B cell (primary cell): ENCODE measurements at regions not wholly inside any gene's neighbourhood (a gene's known extent, or its start where the extent isn't known, plus 50 kb on each side); places are given as distances from the start of the nearest gene placed in this dataset.

Source experiments
- ATAC-seq: fragments of 200-7000 bp; cut with Tn5 transposase; one replicate; pipeline ENCODE4 v1.10.0; 2021; ENCODE audit warnings: low read depth, mild to moderate bottlenecking, moderate number of reproducible peaks, moderate library complexity
- CTCF ChIA-PET: fragments of 350-600 bp; sonication (Branson Sonifier 250); formaldehyde crosslinking; loops from one replicate; lab custom pipeline; 2021; ENCODE audit warnings: antibody characterized with exemption, inconsistent platforms; lab: Charles Lee
- POLR2A ChIA-PET: fragments of 350-600 bp; sonication (Branson Sonifier 250); formaldehyde crosslinking; loops from one replicate; lab custom pipeline; 2021; ENCODE audit warnings: antibody characterized with exemption; lab: Charles Lee
- DNase-seq: peaks from one replicate; pipeline ENCODE4 v3.0.0; 2013
- H2AFZ ChIP-seq: 2 replicates; pipeline ENCODE4 v1.6.1; 2012; ENCODE audit warnings: mild to moderate bottlenecking, low read depth, low read length; ENCODE audit not compliant: insufficient read depth, poor library complexity, severe bottlenecking
- H3K27ac ChIP-seq, 2 donors: 1 replicate in 1 of 2; 2 replicates in 1 of 2; pipeline ENCODE4 v1.5.1; 2012 to 2013; ENCODE audit warnings: low read length in 2 of 2, mild to moderate bottlenecking in 2 of 2, moderate library complexity in 1 of 2
- H3K27me3 ChIP-seq, 4 experiments: fragments of 200-600 bp in 1 of 4; sonication (generic) in 1 of 4; replicated peaks in 1 of 4; 1 replicate in 2 of 4; 2 replicates in 2 of 4; pipeline versions ENCODE4 v1.6.1 to v1.7.0; 2013 to 2016; ENCODE audit warnings: low read length in 3 of 4, mild to moderate bottlenecking in 2 of 4, mixed read lengths in 1 of 4, moderate library complexity in 1 of 4; ENCODE audit not compliant: insufficient read depth in 4 of 4, control insufficient read depth in 3 of 4; ENCODE audit errors: control extremely low read depth in 1 of 4
- H3K36me3 ChIP-seq, 2 experiments: replicated peaks in 1 of 2; 1 replicate in 1 of 2; 2 replicates in 1 of 2; pipeline versions ENCODE4 v1.6.1 to v1.7.1; 2013; ENCODE audit warnings: low read length in 1 of 2; ENCODE audit not compliant: insufficient read depth in 2 of 2, control insufficient read depth in 1 of 2; ENCODE audit errors: control extremely low read depth in 1 of 2, extremely low read depth in 1 of 2
- H3K4me1 ChIP-seq, 2 donors: fragments of 200-600 bp in 1 of 2; sonication (generic) in 1 of 2; 1 replicate in 1 of 2; 2 replicates in 1 of 2; pipeline versions ENCODE4 v1.5.1 to v1.6.1; 2013 to 2017; ENCODE audit warnings: low read length in 2 of 2; ENCODE audit not compliant: control insufficient read depth in 2 of 2, insufficient read depth in 2 of 2
- H3K4me2 ChIP-seq: replicated peaks from 2 replicates; pipeline ENCODE3; 2012; ENCODE audit warnings: mild to moderate bottlenecking, low read depth, low read length; ENCODE audit not compliant: poor library complexity, severe bottlenecking
- H3K4me3 ChIP-seq, 5 experiments: fragments of 200-600 bp in 1 of 5; sonication (generic) in 1 of 5; 1 replicate in 3 of 5; 2 replicates in 2 of 5; pipeline versions ENCODE4 v1.5.1 to v1.7.0; 2011 to 2016; ENCODE audit warnings: low read length in 4 of 5, mild to moderate bottlenecking in 4 of 5, low read depth in 2 of 5, control low read depth in 1 of 5, moderate library complexity in 1 of 5; ENCODE audit not compliant: insufficient read depth in 1 of 5; ENCODE audit errors: control extremely low read depth in 1 of 5, extremely low read depth in 1 of 5
- H3K79me2 ChIP-seq: fragments of 200-600 bp; sonication (generic); one replicate; pipeline ENCODE4 v1.6.0; 2016; ENCODE audit warnings: low read length; ENCODE audit not compliant: control insufficient read depth, insufficient read depth
- H3K9ac ChIP-seq: fragments of 200-600 bp; sonication (generic); 2 replicates; pipeline ENCODE4 v1.6.1; 2017; ENCODE audit warnings: mild to moderate bottlenecking, low read length, moderate library complexity
- H3K9me3 ChIP-seq, 3 donors: one replicate each; pipeline versions ENCODE4 v1.6.1 to v1.7.1; 2013; ENCODE audit warnings: low read length in 2 of 3; ENCODE audit not compliant: control insufficient read depth in 2 of 3, insufficient read depth in 1 of 3; ENCODE audit errors: control extremely low read depth in 1 of 3
- H4K20me1 ChIP-seq: 2 replicates; pipeline ENCODE4 v1.6.0; 2012; ENCODE audit warnings: mild to moderate bottlenecking, low read length; ENCODE audit not compliant: insufficient read depth, control insufficient read depth, poor library complexity, severe bottlenecking
- H3K27ac Mint-ChIP-seq: one replicate; pipeline ENCODE4 v1.8.0; 2021; ENCODE audit warnings: mixed read lengths
- H3K27me3 Mint-ChIP-seq: one replicate; pipeline ENCODE4 v1.8.0; 2021; ENCODE audit warnings: mixed read lengths
- H3K4me1 Mint-ChIP-seq: one replicate; pipeline ENCODE4 v1.8.0; 2021; ENCODE audit warnings: mixed read lengths
- H3K4me3 Mint-ChIP-seq: one replicate; pipeline ENCODE4 v1.8.0; 2021; ENCODE audit warnings: mixed read lengths
- H3K9me3 Mint-ChIP-seq: one replicate; pipeline ENCODE4 v1.8.0; 2022; ENCODE audit warnings: mixed read lengths; ENCODE audit not compliant: insufficient read depth
- EZH2 ChIP-seq: IDR thresholded peaks from 2 replicates; pipeline ENCODE4 v1.6.1; 2012; ENCODE audit warnings: borderline replicate concordance, low read depth, mild to moderate bottlenecking, moderate library complexity, low read length; ENCODE audit not compliant: insufficient read depth, poor library complexity, severe bottlenecking
- WGBS: methylation state at CpG from one replicate; pipeline ENCODE4 v1.1.5; 2013; ENCODE audit warnings: missing lambda C conversion rate; ENCODE audit not compliant: insufficient coverage; 5-methylcytosine and 5-hydroxymethylcytosine counted together
- intact Hi-C: fragments of 100-400 bp; cut with micrococcal nuclease; formaldehyde crosslinking; loops from one replicate; pipeline ENCODE4 v1.10.0; 2022
- TF ChIP-seq, protein P1 (sequence below): fragments of 200-600 bp; IDR thresholded peaks from one replicate; pipeline ENCODE4 v1.8.0; 2022; ENCODE audit warnings: antibody characterized with exemption, mild to moderate bottlenecking

DNA sequence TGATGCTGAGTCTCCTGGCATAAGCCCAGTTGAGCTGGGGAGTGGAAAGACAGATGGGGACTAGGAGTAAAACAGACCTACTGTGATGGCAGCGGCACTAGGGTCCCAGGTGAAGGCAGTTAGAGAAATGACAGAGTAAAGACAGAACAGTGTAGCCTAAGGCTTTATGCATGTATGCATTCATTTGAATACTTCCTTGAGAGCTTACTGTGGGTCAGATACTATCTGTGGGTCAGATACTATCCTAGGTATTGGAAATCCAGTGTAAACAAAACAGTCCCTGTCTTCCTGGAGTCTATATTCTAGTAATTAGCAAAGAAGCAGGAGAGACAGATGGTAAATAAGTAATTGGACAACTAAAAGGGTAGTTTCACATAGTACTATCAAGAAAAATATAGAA, 73.7 kb upstream of the LRCH1 start:
- ChIA-PET CTCF (interaction anchor here (0.7 to 1.1 kb wide), 2 partner anchors 11 to 13 kb away, joined by 4 to 5 read pairs; no protein-coding TSS in a partner anchor), POLR2A (no interaction called here)
- intact Hi-C loops: no loop called here
- no peaks in the 10 kb centered on the region for H4K20me1 ChIP-seq
- no peaks in the 10 kb centered on the region for H3K4me1 Mint-ChIP-seq
- H3K36me3 ChIP-seq: no peaks in the 10 kb centered on the region
- no peak overlapping the region for H3K27ac ChIP-seq
- H3K4me3 ChIP-seq: no peak overlapping the region
- H3K27ac Mint-ChIP-seq: no peak overlapping the region
- no peak overlapping the region for H3K4me3 Mint-ChIP-seq
- no peaks in the 10 kb centered on the region for H3K4me1 ChIP-seq
- peaks cover 18% of the 10 kb centered on the region for H3K27me3 Mint-ChIP-seq
- ATAC-seq (no peak), DNase-seq (no peak)
- TF ChIP-seq EZH2: no peak
- TF ChIP-seq, protein P1, sequence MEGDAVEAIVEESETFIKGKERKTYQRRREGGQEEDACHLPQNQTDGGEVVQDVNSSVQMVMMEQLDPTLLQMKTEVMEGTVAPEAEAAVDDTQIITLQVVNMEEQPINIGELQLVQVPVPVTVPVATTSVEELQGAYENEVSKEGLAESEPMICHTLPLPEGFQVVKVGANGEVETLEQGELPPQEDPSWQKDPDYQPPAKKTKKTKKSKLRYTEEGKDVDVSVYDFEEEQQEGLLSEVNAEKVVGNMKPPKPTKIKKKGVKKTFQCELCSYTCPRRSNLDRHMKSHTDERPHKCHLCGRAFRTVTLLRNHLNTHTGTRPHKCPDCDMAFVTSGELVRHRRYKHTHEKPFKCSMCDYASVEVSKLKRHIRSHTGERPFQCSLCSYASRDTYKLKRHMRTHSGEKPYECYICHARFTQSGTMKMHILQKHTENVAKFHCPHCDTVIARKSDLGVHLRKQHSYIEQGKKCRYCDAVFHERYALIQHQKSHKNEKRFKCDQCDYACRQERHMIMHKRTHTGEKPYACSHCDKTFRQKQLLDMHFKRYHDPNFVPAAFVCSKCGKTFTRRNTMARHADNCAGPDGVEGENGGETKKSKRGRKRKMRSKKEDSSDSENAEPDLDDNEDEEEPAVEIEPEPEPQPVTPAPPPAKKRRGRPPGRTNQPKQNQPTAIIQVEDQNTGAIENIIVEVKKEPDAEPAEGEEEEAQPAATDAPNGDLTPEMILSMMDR: no peak
- H3K9ac ChIP-seq: no peak overlapping the region
- peaks cover 4% of the 10 kb centered on the region for H3K9me3 Mint-ChIP-seq
- peaks cover 5 to 20% (median 19%) of the 10 kb centered on the region in 3 donors for H3K9me3 ChIP-seq
- no peak overlapping the region for H3K4me2 ChIP-seq
- H3K79me2 ChIP-seq: no peaks in the 10 kb centered on the region
- H2AFZ ChIP-seq: no peak overlapping the region
- H3K27me3 ChIP-seq: no peaks in the 10 kb centered on the region
- WGBS: 100% methylated on average over 1 of the region's 1 CpG

- Histone ChIP-seq H3K27me3 (no peaks in the 10 kb centered on the region), H3K4me3 (no peak overlapping the region), H3K27ac (no peak overlapping the region), H4K20me1 (no peaks in the 10 kb centered on the region), H3K79me2 (no peaks in the 10 kb centered on the region), H2AFZ (no peak overlapping the region), H3K36me3 (no peaks in the 10 kb centered on the region), H3K4me1 (no peaks in the 10 kb centered on the region), H3K9ac (no peak overlapping the region), H3K4me2 (no peak overlapping the region), H3K9me3 (peaks cover 4 to 13% (median 12%) of the 10 kb centered on the region in 3 donors)
- Mint-ChIP-seq H3K9me3 (peaks cover 4% of the 10 kb centered on the region), H3K27me3 (peaks cover 18% of the 10 kb centered on the region), H3K4me1 (no peaks in the 10 kb centered on the region), H3K4me3 (no peak overlapping the region), H3K27ac (no peak overlapping the region)
- POLR2A ChIA-PET: no interaction called here
- no peak for DNase-seq
- no peak for ATAC-seq
- TF ChIP-seq EZH2: no peak
- TF ChIP-seq, protein P1: no peak
- CTCF ChIA-PET: interaction anchor here (0.7 to 1.1 kb wide), 2 partner anchors 12 to 13 kb away, joined by 4 to 5 read pairs; no protein-coding TSS in a partner anchor
- intact Hi-C loops: no loop called here
- whole genome bisulfite sequencing: no CpG with 5 or more reads among the region's 1 CpG
Measured at GRCh38 chr13:46478651-46479050, 74.3 kb upstream of the LRCH1 start.
